H1 (cell line): ENCODE measurements at regions not wholly inside any gene's neighbourhood (a gene's known extent, or its start where the extent isn't known, plus 50 kb on each side); places are given as distances from the start of the nearest gene placed in this dataset.

Experiments used
- CTCF ChIA-PET: fragments of 300-600 bp; sonication (Branson Sonifier 250); formaldehyde crosslinking; loops from one replicate; lab custom pipeline; 2021; ENCODE audit not compliant: partially characterized antibody; lab: Charles Lee
- POLR2A ChIA-PET: fragments of 300-600 bp; sonication (Branson Sonifier 250); formaldehyde crosslinking; loops from one replicate; lab custom pipeline; 2021; ENCODE audit warnings: inconsistent platforms; ENCODE audit not compliant: partially characterized antibody; lab: Charles Lee
- DNase-seq, 2 experiments: peaks; one replicate each; pipeline versions ENCODE4 v3.0.0 to v3.0.0-alpha.2; 2010 to 2022; ENCODE audit warnings: low spot score in 2 of 2, low read depth in 1 of 2, mixed read lengths in 1 of 2
- FAIRE-seq: peaks from 2 replicates; lab custom pipeline; 2011; peaks lifted over from hg19 to GRCh38; lab: Jason Lieb, UNC
- H2AFZ ChIP-seq: 2 replicates; pipeline ENCODE4 v1.8.1; 2012; ENCODE audit warnings: low read length, inconsistent platforms
- H2AK5ac ChIP-seq: 2 replicates; pipeline ENCODE4 v1.6.1; 2013; ENCODE audit warnings: low read depth, low read length
- H2BK120ac ChIP-seq: replicated peaks from 2 replicates; pipeline ENCODE3; 2013; ENCODE audit warnings: low read depth, low read length, inconsistent platforms
- H2BK12ac ChIP-seq: 2 replicates; pipeline ENCODE4 v1.6.1; 2013; ENCODE audit warnings: low read depth, low read length
- H2BK15ac ChIP-seq: 2 replicates; pipeline ENCODE4 v1.6.1; 2013; ENCODE audit warnings: low read length
- H2BK20ac ChIP-seq: 2 replicates; pipeline ENCODE4 v1.6.1; 2013; ENCODE audit warnings: low read length
- H2BK5ac ChIP-seq: 2 replicates; pipeline ENCODE4 v1.6.1; 2013; ENCODE audit warnings: low read depth, low read length
- H3K14ac ChIP-seq: 2 replicates; pipeline ENCODE4 v1.6.1; 2013; ENCODE audit warnings: inconsistent platforms; ENCODE audit not compliant: insufficient read length
- H3K18ac ChIP-seq: 2 replicates; pipeline ENCODE4 v1.6.1; 2013; ENCODE audit warnings: low read length; ENCODE audit errors: extremely low read depth
- H3K23ac ChIP-seq: 2 replicates; pipeline ENCODE4 v1.6.1; 2013; ENCODE audit warnings: inconsistent platforms; ENCODE audit not compliant: insufficient read length
- H3K23me2 ChIP-seq: 2 replicates; pipeline ENCODE4 v1.6.1; 2013; ENCODE audit warnings: low read depth, low read length
- H3K27ac ChIP-seq: 2 replicates; pipeline ENCODE4 v1.6.1; 2011; ENCODE audit warnings: low read depth, low read length, inconsistent platforms
- H3K27me3 ChIP-seq, 4 experiments: replicated peaks in 1 of 4; 1 replicate in 1 of 4; 2 replicates in 3 of 4; pipeline versions ENCODE4 v1.6.1 to v1.8.1; 2011 to 2013; ENCODE audit warnings: low read length in 3 of 4, mild to moderate bottlenecking in 3 of 4, inconsistent platforms in 2 of 4, mixed read lengths in 2 of 4, moderate library complexity in 1 of 4; ENCODE audit not compliant: control insufficient read depth in 3 of 4, insufficient read depth in 3 of 4; ENCODE audit errors: extremely low read depth in 1 of 4
- H3K36me3 ChIP-seq, 4 experiments: 2 replicates each; pipeline versions ENCODE4 v1.6.1 to v1.8.1; 2011 to 2013; ENCODE audit warnings: mild to moderate bottlenecking in 4 of 4, low read length in 3 of 4, moderate library complexity in 2 of 4, control low read depth in 1 of 4, inconsistent platforms in 1 of 4; ENCODE audit not compliant: insufficient read depth in 4 of 4, control insufficient read depth in 2 of 4
- H3K4ac ChIP-seq: replicated peaks from 2 replicates; pipeline ENCODE3; 2013; ENCODE audit warnings: low read length, low read depth, mixed read lengths, inconsistent platforms; ENCODE audit not compliant: insufficient read length
- H3K4me1 ChIP-seq, 4 experiments: replicated peaks in 1 of 4; 1 replicate in 1 of 4; 2 replicates in 3 of 4; pipeline versions ENCODE4 v1.6.1 to v1.8.1; 2011 to 2013; ENCODE audit warnings: low read length in 3 of 4, inconsistent platforms in 2 of 4, mixed read lengths in 1 of 4; ENCODE audit not compliant: insufficient read depth in 4 of 4, control insufficient read depth in 3 of 4
- H3K4me2 ChIP-seq, 2 experiments: 2 replicates each; pipeline versions ENCODE4 v1.6.1 to v1.8.1; 2011 to 2013; ENCODE audit warnings: low read depth in 2 of 2, low read length in 2 of 2, control low read depth in 1 of 2, inconsistent platforms in 1 of 2, mild to moderate bottlenecking in 1 of 2; ENCODE audit not compliant: insufficient read depth in 1 of 2
- H3K4me3 ChIP-seq, 4 experiments: fragments of 200-600, 300-600 bp in 1 of 4; sonication (generic), shearing (Covaris generic), sonication (Bioruptor Twin) in 1 of 4; 2 replicates each; pipeline versions ENCODE4 v1.5.1 to v1.8.1; 2011 to 2016; ENCODE audit warnings: low read length in 4 of 4, low read depth in 3 of 4, control low read depth in 2 of 4, inconsistent platforms in 2 of 4, mild to moderate bottlenecking in 2 of 4, mixed read lengths in 1 of 4, moderate library complexity in 1 of 4; ENCODE audit not compliant: insufficient read depth in 2 of 4; ENCODE audit errors: extremely low read depth in 1 of 4
- H3K56ac ChIP-seq: replicated peaks from 2 replicates; pipeline ENCODE3; 2013; ENCODE audit warnings: low read depth, mild to moderate bottlenecking, mixed read lengths, low read length, inconsistent platforms; ENCODE audit not compliant: insufficient read length
- H3K79me1 ChIP-seq: 2 replicates; pipeline ENCODE4 v1.6.1; 2013; ENCODE audit warnings: low read depth, low read length, control low read depth
- H3K79me2 ChIP-seq, 2 experiments: 2 replicates each; pipeline versions ENCODE4 v1.6.1 to v1.8.1; 2012 to 2013; ENCODE audit warnings: low read length in 2 of 2, mild to moderate bottlenecking in 2 of 2, inconsistent platforms in 1 of 2; ENCODE audit not compliant: insufficient read depth in 2 of 2, control insufficient read depth in 1 of 2
- H3K9ac ChIP-seq, 4 experiments: replicated peaks in 1 of 4; 1 replicate in 1 of 4; 2 replicates in 3 of 4; pipeline versions ENCODE4 v1.6.1 to v1.8.1; 2011 to 2013; ENCODE audit warnings: low read depth in 3 of 4, low read length in 3 of 4, control low read depth in 2 of 4, mild to moderate bottlenecking in 2 of 4, moderate library complexity in 2 of 4, inconsistent platforms in 1 of 4; ENCODE audit errors: extremely low read depth in 1 of 4
- H3K9me3 ChIP-seq, 2 experiments: 2 replicates each; pipeline versions ENCODE4 v1.6.1 to v1.8.1; 2012 to 2013; ENCODE audit warnings: mild to moderate bottlenecking in 2 of 2, moderate library complexity in 2 of 2, control low read depth in 1 of 2, inconsistent platforms in 1 of 2, low read depth in 1 of 2, low read length in 1 of 2, mixed read lengths in 1 of 2; ENCODE audit not compliant: insufficient read depth in 2 of 2
- H4K20me1 ChIP-seq, 2 experiments: replicated peaks in 1 of 2; 2 replicates each; pipeline versions ENCODE3 to v1.8.1; 2011 to 2013; ENCODE audit warnings: inconsistent platforms in 2 of 2, low read length in 2 of 2, mild to moderate bottlenecking in 1 of 2; ENCODE audit not compliant: insufficient read depth in 2 of 2, control insufficient read depth in 1 of 2
- H4K5ac ChIP-seq: 2 replicates; pipeline ENCODE4 v1.6.1; 2013; ENCODE audit warnings: low read length, low read depth, mixed read lengths, inconsistent platforms; ENCODE audit not compliant: insufficient read length
- H4K8ac ChIP-seq: 2 replicates; pipeline ENCODE4 v1.8.0; 2013; ENCODE audit warnings: mild to moderate bottlenecking, moderate library complexity, low read length, inconsistent platforms; ENCODE audit not compliant: insufficient read depth; ENCODE audit errors: extremely low read depth
- H4K91ac ChIP-seq: replicated peaks from 2 replicates; pipeline ENCODE3; 2013; ENCODE audit warnings: low read length, mixed read lengths, inconsistent platforms; ENCODE audit not compliant: insufficient read length
- CHD2 ChIP-seq: IDR thresholded peaks from 2 replicates; pipeline ENCODE4 v1.6.1; 2012; ENCODE audit warnings: low read length, improper control_type of control experiment
- PHF8 ChIP-seq: fragments of 200-600 bp; sonication (generic); conservative IDR thresholded peaks from 2 replicates; pipeline ENCODE4 v1.7.1; 2012; ENCODE audit warnings: low read depth, mild to moderate bottlenecking, inconsistent platforms, low read length, moderate library complexity
- POLR2AphosphoS5 ChIP-seq: IDR thresholded peaks from 2 replicates; pipeline ENCODE4 v1.6.1; 2011; ENCODE audit warnings: low read depth, low read length
- TEAD4 ChIP-seq: IDR thresholded peaks from 2 replicates; pipeline ENCODE4 v1.6.1; 2012; ENCODE audit warnings: low read depth, low read length, inconsistent platforms, mixed read lengths
- ZNF274 ChIP-seq: IDR thresholded peaks from 2 replicates; pipeline ENCODE4 v1.7.0; 2012; ENCODE audit warnings: low read length, borderline replicate concordance; ENCODE audit errors: extremely low read depth
- WGBS, 2 experiments: shearing (Covaris generic) in 1 of 2; methylation state at CpG; one replicate each; pipeline versions ENCODE4 v1.1.6 to v1.1.7; 2013 to 2015; ENCODE audit warnings: low lambda C conversion rate in 2 of 2, mixed read lengths in 2 of 2, inconsistent platforms in 1 of 2, low coverage in 1 of 2, missing lambda C conversion rate in 1 of 2; ENCODE audit not compliant: insufficient replicate concordance in 2 of 2, insufficient coverage in 1 of 2, insufficient read length in 1 of 2; ENCODE audit errors: extremely low coverage in 1 of 2, missing lambda C conversion rate in 1 of 2; 5-methylcytosine and 5-hydroxymethylcytosine counted together

DNA sequence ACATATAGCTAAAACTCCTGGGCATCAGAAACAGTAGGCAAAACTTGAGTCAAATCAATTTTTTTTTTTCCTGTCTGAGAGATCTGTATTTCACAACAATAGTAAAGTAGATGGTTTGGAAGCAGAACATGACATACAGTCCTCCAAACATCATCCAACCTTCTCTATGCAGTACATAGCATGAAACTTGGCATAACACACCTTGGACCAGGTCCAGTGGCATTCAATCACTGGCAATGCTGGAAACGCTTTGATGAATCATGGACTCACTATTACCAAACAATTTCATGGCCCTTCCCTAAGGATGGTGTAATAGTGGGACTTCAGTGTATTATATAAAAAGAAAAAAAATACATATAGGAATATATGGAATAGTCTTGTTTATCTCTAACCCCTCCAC, 154.6 kb downstream of the FMR1NB start:
- Histone ChIP-seq H3K23me2 (no peaks in the 10 kb centered on the region), H3K27ac (no peak overlapping the region), H3K18ac (no peak overlapping the region), H2BK20ac (no peak overlapping the region), H3K4me3 (no peak overlapping the region), H2BK15ac (no peak overlapping the region), H4K20me1 (no peaks in the 10 kb centered on the region), H3K23ac (no peak overlapping the region), H2BK120ac (no peak overlapping the region), H2AK5ac (no peak overlapping the region), H4K5ac (no peak overlapping the region), H3K79me1 (no peaks in the 10 kb centered on the region), H2BK12ac (no peak overlapping the region), H3K4me2 (no peak overlapping the region), H3K4ac (no peak overlapping the region), H3K9ac (no peak overlapping the region), H3K4me1 (no peaks in the 10 kb centered on the region), H2BK5ac (no peak overlapping the region), H3K56ac (no peak overlapping the region), H3K27me3 (no peaks in the 10 kb centered on the region), H3K14ac (no peak overlapping the region), H2AFZ (no peak overlapping the region), H3K36me3 (no peaks in the 10 kb centered on the region), H4K91ac (no peak overlapping the region), H4K8ac (no peak overlapping the region), H3K79me2 (no peaks in the 10 kb centered on the region), H3K9me3 (no peaks in the 10 kb centered on the region)
- WGBS, 2 experiments = 90% methylated on average over 1 of the region's 1 CpG; no CpG with 5 or more reads in 1 of the 2 experiments
- FAIRE-seq (no peak), DNase-seq (no peak)
- ChIA-PET POLR2A (no interaction called here), CTCF (interaction anchor here (0.6 kb wide), 1 partner anchor 125 kb away, joined by 4 read pairs; no protein-coding TSS in a partner anchor)
- no peak for TF ChIP-seq PHF8
- no peak for TF ChIP-seq POLR2AphosphoS5
- TF ChIP-seq TEAD4 = no peak
- no peak for TF ChIP-seq CHD2
- no peak for TF ChIP-seq ZNF274
